CD4-positive, alpha-beta T cell treated with Interleukin-4 for 4 hours (primary cell): ENCODE measurements at regions not wholly inside any gene's neighbourhood (a gene's known extent, or its start where the extent isn't known, plus 50 kb on each side); places are given as distances from the start of the nearest gene placed in this dataset.

ENCODE experiments used
- DNase-seq: peaks from one replicate; pipeline ENCODE4 v3.0.0-alpha.2; 2020

DNA sequence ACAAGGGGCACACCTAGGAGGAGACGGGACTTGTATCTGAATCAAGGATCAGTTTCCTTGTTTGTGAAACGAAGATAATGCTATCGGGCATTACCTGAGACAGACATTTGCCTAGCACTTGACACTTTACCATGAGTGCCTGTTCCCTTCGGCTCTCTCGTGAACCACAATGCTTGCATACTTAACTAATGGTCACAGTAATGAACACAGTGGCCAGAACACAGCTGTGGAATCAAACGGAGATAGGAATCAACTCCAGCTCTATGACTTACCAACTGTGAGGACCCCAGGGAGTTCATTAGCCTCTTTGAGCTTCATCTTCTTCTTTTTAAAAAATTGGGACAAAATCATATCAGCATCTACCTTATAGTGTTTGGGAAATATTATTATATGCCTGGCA, 207.8 kb downstream of the DRD1 start:
- DNase-seq, result no peak

DNA sequence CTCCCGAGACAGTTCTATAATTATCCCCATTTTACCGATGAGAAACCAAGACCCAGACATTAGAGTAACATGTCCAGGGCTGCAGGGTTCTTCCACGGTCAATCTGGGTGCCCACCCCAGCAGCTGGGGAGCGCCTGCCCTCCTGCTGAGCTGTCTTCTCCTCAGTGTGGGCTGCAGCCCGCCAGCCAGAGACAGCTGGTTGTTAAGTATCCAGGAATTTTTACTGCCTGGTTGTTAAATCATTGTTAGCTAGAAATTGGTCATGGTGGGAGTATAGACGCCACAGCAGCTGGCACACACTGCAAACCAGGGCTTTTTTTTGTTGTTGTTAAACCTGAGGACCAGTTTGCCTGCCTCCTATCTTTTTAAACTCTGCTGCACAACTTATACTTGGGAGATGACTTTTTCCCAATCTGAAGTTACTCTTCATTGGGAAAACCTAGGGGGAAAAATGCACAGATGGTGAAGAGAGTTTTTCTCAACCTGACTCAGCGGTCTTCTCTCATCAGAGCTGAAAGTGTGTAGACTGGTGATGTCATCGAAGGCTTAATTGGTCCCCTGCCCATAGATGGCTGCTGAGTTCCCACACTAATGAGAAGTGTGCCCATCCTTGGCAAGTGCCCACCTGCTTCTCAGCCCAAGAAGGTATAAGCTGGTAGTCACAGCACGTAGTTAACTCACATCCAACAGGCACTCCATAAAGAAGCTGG, 208.6 kb downstream of the DRD1 start:
- DNase-seq, result no peak

DNA sequence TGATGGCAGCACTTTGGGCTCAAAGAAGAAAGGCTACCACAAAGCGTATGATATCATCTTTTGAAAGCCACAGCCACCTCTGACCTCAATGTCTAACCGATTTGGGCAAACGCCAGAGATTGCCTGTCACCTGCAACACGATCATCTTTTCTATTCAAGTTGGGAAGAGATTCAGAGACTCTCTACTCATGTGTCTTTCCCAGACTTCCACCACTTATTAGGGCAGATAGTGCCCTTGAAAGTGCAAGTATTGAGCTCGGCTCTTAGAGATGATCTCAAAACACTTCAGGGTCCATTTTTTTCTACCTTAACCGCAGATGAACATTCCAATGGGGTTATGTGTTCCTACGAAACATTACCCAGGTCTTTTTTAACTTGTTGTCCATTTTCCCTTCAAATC, 213.7 kb downstream of the DRD1 start:
- no peak for DNase-seq

DNA sequence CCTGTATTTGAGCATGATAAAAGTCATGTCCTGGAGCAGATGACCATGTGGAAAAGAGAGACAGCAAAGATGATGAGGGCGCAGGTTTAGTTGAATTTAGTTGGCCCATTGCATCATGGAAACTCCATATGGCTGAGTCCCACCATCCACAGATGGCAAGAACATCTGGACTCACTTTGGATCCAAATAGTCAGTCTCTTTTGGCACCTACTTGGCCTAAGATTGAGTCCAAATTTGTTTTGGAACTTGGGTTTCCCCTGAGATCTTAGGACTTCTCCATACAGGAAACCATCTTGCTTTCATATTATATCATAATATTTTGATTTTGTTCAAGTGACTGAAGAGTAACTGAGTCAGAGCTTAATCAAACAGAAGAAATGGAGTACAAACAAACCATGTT, 217.5 kb downstream of the DRD1 start:
- no peak for DNase-seq

DNA sequence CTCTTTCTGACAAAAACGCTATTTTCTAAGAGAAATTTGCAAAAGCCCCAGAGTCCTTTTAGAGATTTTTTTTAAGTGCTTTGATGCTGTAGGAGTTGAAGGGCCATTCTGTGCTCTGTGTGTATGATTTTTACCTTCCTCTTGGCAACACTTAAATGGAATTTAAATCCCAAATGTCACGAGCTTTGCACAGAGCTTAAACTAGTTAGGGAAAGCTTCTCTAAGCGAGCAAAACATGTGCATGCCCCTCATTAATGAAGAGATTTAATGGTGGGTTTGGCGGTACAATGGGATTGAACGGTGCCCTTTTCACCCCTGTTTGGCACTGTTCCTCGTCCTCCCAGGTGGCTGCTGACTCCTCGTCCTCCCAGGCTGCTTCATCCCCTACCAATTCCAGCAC, 220.7 kb downstream of the DRD1 start:
- no peak for DNase-seq

DNA sequence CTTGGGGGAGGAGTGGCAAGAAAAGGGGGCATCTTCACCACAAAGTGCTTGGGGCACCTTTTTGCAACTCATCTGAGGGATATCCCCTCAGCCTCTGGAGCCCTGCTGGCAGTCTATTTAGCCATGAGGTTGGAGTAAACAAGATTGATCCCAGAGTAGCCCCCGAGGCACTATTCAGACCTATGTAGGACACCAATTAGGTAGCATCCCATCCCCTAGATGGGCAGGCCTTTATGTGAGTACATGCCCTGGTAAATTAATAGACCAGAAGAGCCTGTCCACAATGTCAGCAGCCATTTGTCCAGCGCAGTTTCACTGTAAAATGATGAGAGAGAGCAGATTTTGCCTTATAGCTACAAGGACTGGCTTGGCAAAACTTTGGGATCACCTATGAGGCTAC, 221.4 kb downstream of the DRD1 start:
- DNase-seq, result no peak

DNA sequence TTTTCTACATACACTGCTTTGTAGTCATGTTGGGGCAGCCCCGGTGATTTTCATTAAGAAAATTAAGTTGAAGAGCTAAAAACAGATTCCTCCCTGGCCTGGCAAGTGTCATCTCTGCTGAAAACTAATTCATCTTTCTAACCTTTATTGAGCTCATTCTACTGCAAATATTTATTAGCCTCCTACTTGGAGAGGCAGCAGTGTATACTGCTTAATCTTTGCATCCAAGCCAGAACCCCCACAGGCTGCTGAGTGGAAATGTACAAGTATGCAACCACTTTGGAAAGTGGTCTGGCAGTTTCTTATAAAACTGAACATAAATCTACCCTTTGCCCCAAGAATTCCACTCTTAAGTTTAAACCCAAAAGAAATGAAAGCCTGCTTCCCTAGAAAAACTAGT, 223.4 kb downstream of the DRD1 start:
- DNase-seq, result no peak

DNA sequence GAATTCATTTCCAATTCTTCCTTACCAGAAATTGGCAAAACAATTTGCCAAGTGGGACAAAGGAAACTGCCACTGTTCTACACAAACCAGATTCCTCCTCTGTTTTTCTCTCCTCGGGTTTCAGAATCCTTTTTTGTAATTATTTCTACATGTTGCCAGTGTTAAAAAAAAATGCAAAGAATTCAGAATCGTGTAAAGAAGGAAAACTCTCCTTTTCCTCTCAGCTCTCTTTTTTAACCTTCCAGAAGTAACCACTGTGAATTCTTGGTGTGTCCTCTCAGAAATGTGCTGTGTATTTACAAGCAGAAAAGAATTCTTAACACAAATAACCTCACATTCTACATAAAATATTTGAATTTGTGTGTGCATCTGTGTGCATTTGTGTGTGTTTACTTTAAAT, 224.6 kb downstream of the DRD1 start:
- no peak for DNase-seq

DNA sequence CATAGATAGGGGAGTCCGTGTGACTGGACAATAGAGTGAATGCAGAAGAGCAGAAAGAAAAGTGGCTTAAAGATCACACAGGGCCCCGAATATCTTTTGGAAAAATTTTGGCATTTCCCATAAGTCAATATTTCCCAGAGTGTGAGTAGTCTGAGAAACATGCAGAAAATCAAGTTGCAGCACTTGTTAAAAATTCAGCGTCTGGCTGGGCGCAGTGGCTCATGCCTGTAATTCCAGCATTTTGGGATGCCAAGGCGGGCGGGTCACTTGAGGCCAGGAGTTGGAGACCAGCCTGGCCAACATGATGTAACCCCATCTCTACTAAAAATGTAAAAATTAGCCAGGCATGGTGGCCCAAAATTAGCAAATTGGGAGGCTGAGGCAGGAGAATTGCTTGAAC, 227.0 kb downstream of the DRD1 start:
- no peak for DNase-seq

DNA sequence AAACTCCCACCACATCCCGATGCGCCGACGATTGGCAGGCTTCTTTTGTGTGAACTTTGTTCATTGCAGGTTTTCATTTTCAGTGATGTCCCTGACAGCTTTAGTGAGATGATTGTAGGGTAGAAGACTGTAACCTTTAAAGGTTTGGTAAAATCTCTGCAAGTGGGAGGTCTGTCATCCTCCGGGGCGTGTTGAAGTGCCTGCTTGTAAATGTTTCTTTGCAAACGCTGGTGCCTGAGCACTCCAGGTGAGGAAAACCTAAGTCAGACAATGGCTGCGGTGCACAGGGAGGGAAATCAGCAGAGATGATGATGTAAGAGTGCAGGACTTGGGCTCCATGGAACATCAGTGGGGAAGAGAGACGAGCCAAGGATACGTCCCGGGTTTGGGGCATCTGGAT, 228.1 kb downstream of the DRD1 start:
- DNase-seq, result no peak

DNA sequence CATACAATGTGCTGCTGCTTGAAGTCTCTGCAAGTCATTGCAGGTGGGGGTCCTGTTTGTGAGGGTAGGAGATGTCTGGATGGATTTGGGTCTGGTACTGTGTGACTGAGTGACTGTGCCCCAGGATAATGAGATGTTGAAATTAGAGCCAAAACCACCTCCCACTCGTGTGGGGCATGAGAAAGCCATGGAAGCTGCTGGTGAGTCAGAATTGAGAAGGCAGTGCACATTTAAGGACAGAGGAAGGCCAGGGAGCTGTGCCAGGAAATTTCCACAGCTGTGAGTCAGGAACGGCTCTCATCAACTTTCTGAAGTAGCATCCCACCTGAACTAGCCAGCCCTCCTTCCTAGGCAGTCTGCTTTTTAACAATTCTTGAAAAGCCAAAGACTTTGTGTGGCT, 229.8 kb downstream of the DRD1 start:
- no peak for DNase-seq

DNA sequence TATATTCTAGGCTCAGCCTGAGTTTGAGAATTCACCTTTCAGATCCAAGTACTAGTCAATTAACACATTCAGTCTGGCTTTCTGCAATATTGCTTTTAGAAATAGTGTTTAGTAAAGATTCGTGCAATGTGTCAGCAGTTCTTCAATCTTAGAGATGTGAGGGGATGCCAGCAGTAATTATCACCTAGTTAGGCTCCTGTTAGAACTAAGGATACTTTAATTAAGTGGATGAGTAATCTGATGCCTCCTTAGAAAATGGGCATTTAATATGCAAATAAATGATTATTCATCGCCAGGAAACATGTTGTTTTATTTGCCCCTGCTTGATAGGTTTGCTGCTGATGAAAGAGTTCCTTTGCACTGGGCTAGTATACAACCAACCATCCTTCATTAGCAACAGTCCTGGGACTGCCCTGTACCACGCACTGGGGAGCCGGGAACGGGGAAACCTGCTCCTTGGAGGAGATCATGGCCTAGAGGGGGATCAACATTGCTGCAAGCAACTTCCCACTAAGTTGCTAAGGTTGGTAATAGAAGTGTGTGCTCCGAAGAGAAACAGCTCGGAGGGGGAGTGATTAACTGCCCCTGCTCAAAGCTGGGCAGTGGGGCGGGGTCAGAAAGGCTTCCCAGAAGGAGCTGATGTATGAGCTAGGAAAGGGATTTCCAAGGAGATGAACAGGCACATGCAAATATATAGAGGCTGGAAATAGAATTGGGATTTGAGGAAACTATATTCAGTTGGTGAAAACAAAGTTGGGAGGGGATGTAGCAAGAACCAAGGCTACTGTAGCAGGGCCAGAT, 231.8 kb downstream of the DRD1 start:
- no peak for DNase-seq

DNA sequence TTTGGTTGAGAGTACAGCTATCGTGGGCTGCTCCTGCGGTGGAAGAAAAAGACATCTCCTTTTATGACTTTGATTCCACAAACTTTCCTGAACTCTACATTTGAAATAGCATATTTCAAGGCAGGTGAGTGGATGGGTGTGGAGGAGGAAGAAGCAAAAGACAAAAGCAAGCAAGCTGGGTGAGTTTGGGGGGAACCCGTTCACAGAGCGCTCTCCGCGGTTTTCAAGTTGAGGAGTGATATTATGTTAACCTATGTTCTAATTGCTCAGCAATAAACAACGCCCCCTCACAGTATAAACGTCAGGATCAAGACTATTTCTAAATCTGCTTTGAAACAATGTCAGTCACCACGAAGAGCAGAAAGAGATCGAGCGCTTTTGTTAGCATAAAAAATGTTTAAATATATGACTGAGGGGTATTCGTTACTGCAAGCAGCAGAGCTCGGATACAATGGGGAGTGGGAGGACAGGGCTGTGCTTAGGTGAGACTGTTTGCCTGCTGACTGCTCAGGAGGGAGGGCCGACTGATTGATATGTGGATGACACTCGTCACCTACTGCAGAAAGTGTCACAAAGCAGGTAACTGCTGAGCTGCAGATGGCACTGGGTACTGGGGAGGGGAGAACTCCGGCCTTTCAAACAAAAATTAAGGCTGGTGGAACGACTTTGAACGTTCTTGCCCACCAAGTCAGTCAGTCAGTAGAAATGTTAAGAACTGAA, 236.5 kb downstream of the DRD1 start:
- no peak for DNase-seq

DNA sequence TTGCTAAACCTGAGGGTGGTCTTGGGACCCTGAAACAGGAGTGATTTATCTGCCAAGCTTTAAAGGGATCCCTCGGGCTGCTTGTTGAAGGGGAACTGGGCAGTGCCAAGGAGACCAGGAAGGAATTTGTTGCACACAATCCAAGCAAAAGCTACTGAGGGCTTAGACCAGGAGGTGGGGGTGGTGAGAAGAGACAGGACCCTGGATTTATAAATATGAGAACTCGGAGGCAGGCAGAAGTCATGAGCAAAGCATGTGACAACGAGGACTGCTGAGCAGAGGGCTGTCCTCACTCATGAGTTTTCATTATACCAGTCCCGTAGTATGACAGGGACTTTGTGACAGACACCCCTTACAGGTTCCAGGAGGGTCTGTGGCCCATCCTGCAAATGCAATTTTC, 237.3 kb downstream of the DRD1 start:
- DNase-seq, result no peak

DNA sequence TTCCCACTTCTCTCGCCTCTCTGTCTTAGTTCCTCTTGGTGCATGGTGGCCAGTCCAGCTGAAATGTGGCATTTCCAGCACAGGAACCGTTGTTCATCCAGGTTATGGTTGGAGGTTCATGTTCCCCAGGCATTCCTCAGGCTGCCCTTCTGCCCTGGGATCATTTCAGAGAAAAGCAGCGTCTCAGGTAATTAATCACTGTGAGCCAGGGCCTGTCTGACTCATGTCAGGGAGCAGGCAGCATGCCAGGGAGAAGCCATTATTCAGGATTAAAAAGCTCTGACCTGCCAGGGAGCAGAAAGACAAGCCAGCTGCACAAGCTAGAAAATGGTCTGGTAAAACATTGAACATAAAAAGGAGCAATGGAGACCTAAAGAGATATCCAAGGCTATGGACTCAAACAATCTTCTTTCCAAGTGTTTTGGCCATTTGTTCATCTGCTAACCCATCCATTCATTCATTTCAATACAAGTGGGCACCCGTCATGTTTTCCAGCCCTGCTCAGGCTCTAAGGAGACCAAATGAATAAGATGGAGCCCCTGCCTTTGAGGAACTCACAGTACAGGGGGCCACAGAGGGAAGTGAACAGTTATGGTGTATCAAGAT, 241.4 kb downstream of the DRD1 start:
- no peak for DNase-seq

DNA sequence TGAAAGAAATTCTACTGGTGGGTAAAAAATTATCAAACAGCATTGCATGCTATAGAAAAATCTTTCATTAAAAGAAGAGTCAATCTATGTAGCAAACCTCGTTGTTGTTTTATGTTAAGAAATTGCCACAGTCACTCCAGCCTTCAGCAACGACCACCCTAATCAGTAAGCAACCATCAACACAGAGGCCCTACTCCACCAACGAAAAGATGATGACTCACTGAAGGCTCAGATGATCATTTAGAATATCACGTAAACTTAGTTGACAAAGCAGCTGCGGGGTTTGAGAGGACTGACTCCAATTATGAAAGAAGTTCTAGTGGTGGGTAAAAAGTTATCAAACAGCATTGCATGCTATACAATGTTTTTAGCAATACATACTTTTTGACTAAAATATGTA, 242.6 kb downstream of the DRD1 start:
- DNase-seq, result no peak

DNA sequence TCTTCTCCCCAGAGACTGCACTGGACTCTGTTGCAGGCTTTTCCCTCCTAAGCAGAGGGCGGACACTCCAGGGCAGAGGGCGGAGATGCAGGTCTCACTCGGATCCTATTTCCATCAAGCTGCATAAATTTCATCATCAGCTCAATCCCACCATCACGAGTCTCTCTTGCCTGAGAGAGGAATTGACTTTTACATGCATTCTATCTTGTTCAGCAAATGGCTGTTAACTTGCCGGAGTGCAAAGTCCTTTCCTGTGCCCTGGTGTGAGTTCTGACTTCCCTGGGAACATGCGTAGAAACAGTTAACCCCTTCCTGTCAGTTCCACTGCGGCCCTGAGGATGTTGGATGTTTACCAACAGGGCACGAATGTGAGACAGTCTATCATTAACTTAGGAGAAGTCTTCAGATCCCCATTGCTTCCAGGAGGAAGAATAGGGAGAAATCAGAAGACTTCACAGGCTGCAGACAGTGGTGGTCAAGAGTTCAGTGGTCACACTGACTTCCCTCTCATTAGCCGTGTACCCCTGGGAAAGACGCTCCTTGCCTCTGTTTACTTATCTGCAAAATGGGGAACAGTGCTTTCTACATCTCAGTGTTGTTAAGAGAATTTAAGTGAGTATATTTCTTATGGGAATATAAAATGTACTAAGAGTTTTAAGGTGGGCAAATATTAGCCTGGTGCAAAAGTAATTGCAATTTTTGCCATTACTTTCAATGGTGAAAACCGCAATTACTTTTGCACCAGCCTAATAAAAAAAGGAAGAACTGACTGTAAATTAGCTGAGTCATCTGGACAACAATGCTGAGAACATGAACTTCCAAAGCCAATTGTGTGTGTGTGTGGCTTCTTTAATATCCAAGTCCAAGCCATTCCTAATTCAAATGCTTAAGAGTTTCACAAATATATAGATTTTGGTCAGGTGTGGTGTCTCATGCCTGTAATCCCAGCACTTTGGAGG, 248.0 kb downstream of the DRD1 start:
- no peak for DNase-seq

DNA sequence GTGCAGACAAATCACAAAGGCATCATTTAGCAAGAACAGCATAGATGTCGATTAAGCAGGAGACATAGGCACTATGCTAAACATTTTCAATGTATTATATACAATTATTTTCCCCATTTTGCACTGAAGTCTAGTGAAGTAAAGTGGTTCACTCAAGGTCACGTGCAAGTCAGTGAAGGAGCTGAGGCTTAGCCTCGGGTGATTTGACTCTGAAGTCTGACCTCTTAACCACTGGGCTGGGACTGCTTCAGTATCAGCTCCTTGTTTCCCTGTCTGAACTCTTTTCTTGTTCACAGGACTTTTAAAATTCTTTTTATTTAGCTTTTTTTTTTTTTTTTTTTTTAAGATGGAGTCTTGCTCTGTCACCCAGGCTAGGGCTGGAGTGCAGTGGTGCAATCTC, 262.7 kb downstream of the DRD1 start:
- DNase-seq, result no peak

DNA sequence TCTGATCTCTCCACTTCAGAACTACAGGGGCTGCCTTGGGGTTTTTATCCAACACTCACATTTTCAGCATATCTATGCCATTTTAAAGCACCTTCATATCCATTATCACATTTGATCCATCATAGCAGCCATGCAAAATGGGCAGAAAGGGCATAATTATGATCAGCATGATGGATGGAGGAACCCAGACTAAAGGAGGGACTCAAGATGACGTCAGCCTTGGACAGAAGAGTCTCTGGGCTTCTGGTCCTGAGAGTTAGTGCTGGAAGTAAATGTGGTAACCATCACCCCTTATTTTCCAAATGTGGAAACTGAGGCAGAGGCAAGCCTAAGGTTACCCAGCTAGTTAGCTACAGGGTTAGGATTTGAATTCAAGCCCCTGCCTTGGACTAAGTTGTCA, 273.1 kb downstream of the DRD1 start:
- DNase-seq, result no peak

DNA sequence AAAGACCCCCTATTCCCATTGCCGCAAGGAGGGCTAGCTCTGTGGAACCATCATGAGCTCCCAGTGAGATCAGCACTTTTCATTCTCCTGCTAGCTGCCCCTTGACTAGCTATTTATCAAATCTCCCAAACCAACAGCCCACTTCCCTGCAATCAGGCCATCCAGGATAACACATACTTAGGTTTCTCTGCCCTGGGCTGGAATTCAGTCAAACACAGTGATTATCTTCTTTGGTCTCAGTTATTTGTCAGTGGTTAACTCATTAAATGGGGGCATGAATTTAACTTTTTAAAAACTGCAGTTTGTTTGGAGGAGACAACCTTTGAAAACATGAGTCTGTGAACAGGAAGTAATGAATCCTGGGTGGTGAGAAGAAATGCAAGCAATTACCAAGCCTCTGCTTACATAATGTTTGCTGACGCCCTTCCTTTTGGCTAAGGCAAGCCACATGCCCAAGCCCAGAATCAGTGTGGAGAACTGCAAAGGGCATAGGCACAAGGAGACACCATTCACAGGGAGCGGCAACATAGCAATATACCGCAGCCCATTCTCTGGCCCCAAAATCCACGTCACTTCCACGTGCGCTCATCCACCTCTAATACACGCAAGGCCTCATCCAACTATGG, 275.0 kb downstream of the DRD1 start:
- no peak for DNase-seq

DNA sequence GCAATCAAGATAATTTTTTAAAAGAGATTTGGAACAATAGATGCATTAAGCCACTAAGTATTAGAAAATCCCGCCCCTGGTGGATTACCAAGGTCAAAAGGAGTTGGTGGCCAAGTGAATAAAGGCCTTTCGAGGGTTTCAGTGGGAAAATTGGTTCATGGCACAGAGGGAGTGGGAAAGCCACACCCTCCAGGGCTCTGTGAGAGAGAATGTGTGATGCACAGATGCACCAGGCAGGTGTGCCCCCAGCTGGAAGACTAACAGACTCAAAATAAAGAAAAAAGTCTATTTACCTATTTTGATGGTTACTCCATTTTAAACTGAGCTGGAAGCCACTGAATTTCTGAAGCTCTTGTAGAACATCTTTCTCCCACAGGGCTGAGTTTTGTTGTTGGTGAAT, 278.0 kb downstream of the DRD1 start:
- no peak for DNase-seq
